ENCODE measurements at regions not wholly inside any gene's neighbourhood (a gene's known extent, or its start where the extent isn't known, plus 50 kb on each side); places are given as distances from the start of the nearest gene placed in this dataset.

- no peak overlapping the region for H3K4me3 Mint-ChIP-seq
- no peak for DNase-seq (ENCODE audit: extremely low spot score, unreplicated experiment)
- H3K27ac Mint-ChIP-seq, result no peak overlapping the region
- no peaks in the 10 kb centered on the region for H3K36me3 Mint-ChIP-seq
- TF ChIP-seq CTCF (conservative IDR thresholded peaks at IDR 0.05), result no peak
- H3K9me3 Mint-ChIP-seq, result peaks cover 7% of the 10 kb centered on the region
- no peaks in the 10 kb centered on the region for H3K4me1 Mint-ChIP-seq (ENCODE audit: unreplicated experiment)
- no peaks in the 10 kb centered on the region for H3K27me3 Mint-ChIP-seq
Observed at GRCh38 chr2:137797641-137798040, 166.6 kb upstream of the HNMT start.

- Mint-ChIP-seq H3K27ac (no peak overlapping the region), H3K4me3 (no peak overlapping the region), H3K27me3 (no peaks in the 10 kb centered on the region), H3K4me1 (ENCODE audit: unreplicated experiment) (no peaks in the 10 kb centered on the region), H3K9me3 (peaks cover 7% of the 10 kb centered on the region), H3K36me3 (no peaks in the 10 kb centered on the region)
- no peak for DNase-seq (ENCODE audit: extremely low spot score, unreplicated experiment)
- no peak for TF ChIP-seq CTCF (conservative IDR thresholded peaks at IDR 0.05)
Observed at GRCh38 chr2:137799600-137799999, 164.7 kb upstream of the HNMT start.

- no peak for DNase-seq (ENCODE audit: extremely low spot score, unreplicated experiment)
- H3K4me3 Mint-ChIP-seq, result no peak overlapping the region
- H3K27me3 Mint-ChIP-seq, result no peaks in the 10 kb centered on the region
- H3K36me3 Mint-ChIP-seq, result no peaks in the 10 kb centered on the region
- H3K9me3 Mint-ChIP-seq, result peaks cover 7% of the 10 kb centered on the region
- H3K4me1 Mint-ChIP-seq (ENCODE audit: unreplicated experiment), result no peaks in the 10 kb centered on the region
- no peak overlapping the region for H3K27ac Mint-ChIP-seq
- no peak for TF ChIP-seq CTCF (conservative IDR thresholded peaks at IDR 0.05)
Observed at GRCh38 chr2:137800386-137800785, 163.9 kb upstream of the HNMT start.

- no peak overlapping the region for H3K27ac Mint-ChIP-seq
- H3K4me3 Mint-ChIP-seq, result no peak overlapping the region
- no peak for DNase-seq (ENCODE audit: extremely low spot score, unreplicated experiment)
- peaks cover 7% of the 10 kb centered on the region for H3K9me3 Mint-ChIP-seq
- no peak for TF ChIP-seq CTCF (conservative IDR thresholded peaks at IDR 0.05)
- H3K4me1 Mint-ChIP-seq (ENCODE audit: unreplicated experiment), result no peaks in the 10 kb centered on the region
- H3K27me3 Mint-ChIP-seq, result no peaks in the 10 kb centered on the region
- H3K36me3 Mint-ChIP-seq, result no peaks in the 10 kb centered on the region
Observed at GRCh38 chr2:137801228-137801627, 163.0 kb upstream of the HNMT start.

GRCh38 chr2:137802038-137802437 lies 162.2 kb upstream of the HNMT start:
- no peak overlapping the region for H3K4me3 Mint-ChIP-seq
- no peak for TF ChIP-seq CTCF (conservative IDR thresholded peaks at IDR 0.05)
- H3K9me3 Mint-ChIP-seq, result peaks cover 10% of the 10 kb centered on the region
- H3K27me3 Mint-ChIP-seq, result no peaks in the 10 kb centered on the region
- no peaks in the 10 kb centered on the region for H3K36me3 Mint-ChIP-seq
- H3K27ac Mint-ChIP-seq, result no peak overlapping the region
- no peak for DNase-seq (ENCODE audit: extremely low spot score, unreplicated experiment)
- H3K4me1 Mint-ChIP-seq (ENCODE audit: unreplicated experiment), result no peaks in the 10 kb centered on the region

Measured in type B pancreatic cell (in vitro differentiated cells).